ENCODE measurements at regions not wholly inside any gene's neighbourhood (a gene's known extent, or its start where the extent isn't known, plus 50 kb on each side); places are given as distances from the start of the nearest gene placed in this dataset.

DNA sequence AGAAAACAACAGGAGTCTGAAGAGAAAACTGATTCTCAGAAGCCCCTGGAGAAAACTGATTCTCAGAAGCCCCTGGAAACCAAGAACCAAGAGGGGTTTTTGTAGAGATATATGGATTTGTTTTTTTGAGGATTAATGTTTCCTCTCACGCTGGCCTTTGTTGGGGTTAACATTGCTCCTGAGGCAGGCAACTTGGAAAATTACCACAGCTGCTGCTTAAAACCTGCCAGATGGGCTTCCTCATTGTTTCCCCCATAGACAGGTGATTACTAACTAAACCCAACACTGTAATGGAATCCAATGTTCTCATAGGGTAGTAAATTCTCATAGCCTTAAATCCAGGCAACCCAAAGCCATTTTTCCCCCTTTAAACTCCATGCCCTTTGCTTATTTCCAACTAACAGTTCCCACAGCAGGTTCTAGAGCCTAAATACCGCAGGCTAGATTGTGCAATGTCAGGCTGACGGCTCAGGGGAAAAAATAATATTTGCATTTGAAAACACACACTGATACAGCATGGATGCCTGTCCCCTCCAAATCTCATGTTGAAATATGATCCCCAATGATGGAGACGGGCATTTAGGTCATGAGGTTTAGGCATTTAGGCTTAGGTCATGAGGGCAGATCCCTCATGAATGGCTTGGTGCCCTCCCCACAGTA is 272.3 kb upstream of the PKDCC start:
- DNase-seq (ENCODE audit: low read depth in 2 of 2), result no peak

DNA sequence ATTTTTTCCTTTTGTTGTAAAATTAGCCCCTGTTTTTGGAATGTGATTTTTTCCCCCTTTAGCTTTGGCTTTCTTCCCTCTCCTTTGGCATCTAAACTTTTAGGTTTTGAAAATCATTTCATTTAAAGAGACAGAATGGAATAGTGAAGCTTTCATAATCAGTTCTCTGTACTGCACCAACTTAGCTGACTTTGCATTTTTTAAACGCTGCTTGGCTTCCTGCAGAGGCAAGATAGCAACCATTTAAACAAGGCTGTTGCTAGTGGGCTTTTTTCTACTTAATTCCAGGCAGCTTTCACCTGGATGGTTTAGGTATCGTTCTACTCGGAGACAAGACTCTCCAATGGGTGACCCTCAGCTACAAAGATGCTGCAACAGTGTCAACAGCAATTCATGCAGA is 267.9 kb upstream of the PKDCC start:
- no peak for DNase-seq (ENCODE audit: low read depth in 2 of 2)

DNA sequence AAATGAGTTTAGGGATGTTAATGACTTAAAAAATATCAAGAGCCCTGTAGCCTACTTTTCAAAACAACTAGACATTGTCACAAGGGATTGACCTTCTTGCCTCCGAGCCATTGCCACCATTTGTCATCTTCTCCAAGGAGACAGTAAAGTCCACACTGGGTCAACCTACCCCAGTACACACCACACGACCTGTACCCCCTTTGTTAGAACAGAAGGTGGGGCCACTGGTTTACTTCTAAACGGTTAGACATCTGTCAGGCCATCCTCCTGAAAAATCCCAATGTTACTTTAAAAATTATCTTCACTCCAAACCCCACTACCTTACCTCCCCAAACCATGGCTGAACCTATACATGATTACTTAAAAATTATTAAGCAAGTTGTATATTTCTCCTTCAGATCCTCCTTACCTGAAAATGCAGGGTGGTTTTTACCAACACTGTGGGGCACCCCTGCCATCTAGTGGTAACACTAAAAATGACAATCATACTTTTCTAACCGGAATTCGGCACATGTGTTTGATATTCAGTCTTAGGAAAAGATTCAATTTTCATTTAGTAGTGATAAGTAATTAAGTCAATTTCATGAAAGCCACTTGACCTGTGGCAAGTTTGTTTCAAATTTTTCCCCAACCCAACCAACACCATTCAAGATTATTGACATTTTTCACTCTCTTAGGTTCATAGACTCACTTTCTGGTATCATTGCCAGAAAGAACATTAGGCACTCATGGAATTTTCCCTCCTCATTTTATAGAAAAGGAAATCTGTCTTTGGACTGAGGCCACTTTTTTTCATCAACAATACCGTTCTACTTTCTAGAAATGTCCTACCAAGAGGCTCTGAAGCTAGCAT is 265.3 kb upstream of the PKDCC start:
- DNase-seq (ENCODE audit: low read depth in 2 of 2), result no peak

DNA sequence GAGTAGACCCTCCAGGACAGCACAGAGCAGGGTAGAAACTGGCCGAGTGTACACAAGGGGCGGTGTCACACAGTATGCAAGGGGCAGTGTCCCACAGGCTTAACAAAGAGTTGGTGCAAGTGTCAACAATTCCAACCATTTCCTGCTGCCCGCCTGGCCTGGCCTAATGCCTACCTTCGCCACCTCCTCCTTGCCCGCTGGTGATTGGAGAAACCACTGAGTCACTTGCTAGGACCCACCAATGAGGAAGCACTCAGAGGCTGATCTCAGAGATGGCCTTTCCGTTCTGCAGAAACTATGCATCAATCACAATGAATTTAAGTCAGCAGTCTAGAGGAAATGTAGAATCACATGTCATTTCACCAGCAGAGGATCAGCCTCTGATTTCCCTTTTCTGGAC is 263.3 kb upstream of the PKDCC start:
- DNase-seq (ENCODE audit: low read depth in 2 of 2), result no peak

DNA sequence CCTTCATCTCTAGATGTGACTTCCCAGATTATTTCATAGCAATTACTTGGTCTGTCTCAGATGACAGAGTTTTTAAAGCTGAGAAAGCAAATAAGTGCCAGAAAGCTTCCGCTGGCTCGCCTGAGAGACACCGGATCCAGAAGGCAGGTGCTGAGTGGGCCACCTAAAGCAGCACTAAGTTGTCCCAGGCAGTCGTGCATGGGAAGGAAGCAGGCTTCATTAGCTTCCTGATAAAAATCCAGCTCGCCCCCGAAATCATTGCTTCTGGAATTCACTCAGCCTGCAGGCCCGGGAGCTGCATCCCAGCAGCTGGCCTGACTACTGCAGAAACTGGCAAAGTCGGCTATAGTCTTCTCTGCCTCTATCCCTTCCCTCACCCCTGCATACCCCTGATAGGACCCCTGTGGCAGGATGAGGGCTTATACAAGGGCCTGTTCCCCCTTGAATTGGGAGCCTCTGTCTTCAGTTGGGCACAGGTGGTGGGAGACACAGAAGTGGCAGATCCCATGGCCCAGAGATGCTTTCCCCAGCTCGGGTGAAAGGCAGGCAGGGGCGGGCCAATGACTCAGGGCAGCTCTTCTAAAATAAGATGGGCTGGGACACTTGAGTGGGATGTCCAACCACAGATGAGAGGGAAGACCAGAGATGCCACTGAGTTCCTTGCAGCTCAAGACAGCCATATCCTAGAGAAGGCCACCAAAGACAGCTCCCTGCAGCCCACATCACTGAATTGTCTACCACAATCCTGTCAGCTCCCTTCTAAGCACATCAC is 262.4 kb upstream of the PKDCC start:
- DNase-seq (ENCODE audit: low read depth in 2 of 2), result no peak

DNA sequence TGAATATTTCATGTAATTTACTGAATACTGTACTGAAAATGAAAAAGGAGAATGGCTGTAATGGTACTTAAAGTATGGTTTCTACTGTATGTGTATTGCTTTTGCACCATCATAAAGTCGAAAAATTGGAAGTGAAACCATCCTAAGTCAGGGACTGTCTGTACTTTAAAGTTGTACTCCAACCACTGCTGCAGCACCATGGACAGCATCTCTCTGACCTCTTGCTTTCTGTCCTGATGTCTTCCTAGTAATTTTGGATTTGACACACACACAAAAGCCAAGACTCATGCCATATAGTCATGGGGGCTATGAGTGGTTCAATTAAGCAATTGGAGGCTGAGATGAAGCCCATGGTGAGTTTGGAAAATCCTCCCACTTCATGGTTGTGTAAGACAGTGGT is 256.3 kb upstream of the PKDCC start:
- DNase-seq (ENCODE audit: low read depth in 2 of 2), result no peak

DNA sequence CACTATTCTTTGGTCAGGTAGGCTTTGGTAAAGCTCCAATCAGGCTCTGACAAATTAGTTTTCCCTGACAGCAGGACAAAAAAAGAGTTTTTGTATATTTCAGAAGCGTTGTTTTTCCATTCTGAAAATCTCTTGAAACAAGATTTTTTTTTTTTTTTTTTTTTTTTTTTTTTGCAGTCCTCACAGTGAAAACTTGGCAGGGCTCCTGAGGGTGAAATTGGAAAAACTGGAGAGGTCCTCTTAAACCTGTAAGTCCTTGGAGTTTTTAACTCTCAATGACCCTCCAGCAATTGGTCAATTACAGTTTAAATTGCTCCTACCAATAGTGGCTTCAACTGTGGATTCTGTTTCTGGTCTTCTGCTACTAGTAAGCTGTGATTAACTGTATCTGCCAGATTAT is 244.5 kb upstream of the PKDCC start:
- DNase-seq (ENCODE audit: low read depth in 2 of 2), result no peak

DNA sequence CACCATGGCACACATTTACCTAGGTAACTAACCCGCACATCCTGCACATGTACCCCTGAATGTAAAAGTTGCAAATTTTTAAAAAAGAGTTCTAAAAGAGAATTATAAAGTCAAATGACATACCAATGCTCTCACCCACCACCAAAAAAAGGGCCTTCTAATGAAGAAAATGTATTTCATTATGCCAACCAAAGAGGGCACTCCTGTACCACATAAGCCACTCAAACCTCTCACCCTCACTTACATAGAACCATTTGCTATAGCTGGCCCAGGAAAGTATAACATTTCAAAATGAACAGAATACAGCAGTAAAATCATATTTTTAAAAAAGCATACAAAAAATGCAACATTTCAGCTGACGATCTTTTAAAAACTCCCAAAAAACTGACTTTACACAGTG is 241.5 kb upstream of the PKDCC start:
- DNase-seq (ENCODE audit: low read depth in 2 of 2), result no peak

DNA sequence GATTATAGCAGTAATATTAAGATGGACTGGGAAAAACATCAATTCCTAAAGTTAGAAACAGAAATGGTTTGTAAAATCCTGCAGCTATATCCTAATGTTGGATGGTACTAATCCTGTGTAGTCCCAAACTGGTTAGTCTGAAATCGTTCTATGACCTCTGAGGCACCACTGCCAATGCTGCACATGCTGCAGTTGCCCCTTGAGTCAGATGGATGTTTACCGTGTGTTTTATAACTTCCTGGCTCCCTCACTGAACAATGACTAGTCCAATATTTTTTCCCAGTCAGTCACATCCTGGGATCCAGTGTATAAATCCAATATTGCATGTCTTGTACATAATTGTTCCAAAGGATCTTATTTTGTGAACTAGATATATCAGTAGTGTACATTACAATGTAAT is 226.7 kb upstream of the PKDCC start:
- DNase-seq (ENCODE audit: low read depth in 2 of 2), result no peak

DNA sequence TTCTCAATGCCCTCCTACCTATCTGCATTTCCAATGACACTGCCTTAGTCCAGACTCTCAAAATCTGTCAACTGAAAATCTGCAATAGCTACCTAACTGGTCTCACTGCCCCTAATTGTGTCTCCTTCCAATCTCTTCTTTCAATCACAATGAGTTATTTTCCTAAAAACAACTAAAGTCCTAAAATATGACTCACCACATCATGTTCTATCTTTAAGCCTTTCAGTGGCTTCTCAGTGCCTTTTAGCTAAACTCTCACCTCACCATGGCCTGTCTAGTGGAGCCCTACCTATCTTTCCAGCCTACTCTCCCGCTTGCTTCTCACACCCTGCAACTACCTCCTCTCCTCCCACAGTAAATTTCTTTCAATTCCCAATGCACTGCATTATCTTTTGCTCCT is 220.9 kb upstream of the PKDCC start:
- no peak for DNase-seq (ENCODE audit: low read depth in 2 of 2)

DNA sequence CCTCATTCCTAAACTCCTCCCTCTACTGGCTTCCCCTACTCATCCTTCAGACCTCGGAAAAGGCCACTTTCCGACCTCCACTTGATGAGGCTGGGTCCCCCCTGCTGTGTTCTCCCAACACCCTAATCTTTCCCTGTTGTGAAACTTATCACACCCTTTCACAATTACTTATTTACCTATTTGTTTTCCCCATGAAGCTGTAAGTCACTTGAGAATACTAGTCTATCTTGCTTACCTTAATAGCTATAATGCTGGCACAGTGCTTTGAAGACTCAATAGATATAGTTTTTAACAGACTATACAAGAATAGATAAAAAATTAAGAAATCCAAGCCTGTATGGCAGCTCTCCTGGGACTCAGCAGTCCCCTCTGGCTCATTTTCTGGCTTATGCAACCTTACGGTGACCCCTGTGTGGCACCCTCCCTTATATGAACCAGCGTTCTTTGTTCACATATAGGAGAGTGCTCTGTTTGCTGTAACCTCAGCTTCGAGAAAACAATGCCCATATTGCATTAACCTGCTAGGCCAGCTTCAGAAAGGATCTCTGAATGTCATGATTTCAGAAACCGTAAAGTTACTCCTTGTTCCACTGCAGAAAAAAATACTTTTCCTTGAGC is 220.4 kb upstream of the PKDCC start:
- no peak for DNase-seq (ENCODE audit: low read depth in 2 of 2)

DNA sequence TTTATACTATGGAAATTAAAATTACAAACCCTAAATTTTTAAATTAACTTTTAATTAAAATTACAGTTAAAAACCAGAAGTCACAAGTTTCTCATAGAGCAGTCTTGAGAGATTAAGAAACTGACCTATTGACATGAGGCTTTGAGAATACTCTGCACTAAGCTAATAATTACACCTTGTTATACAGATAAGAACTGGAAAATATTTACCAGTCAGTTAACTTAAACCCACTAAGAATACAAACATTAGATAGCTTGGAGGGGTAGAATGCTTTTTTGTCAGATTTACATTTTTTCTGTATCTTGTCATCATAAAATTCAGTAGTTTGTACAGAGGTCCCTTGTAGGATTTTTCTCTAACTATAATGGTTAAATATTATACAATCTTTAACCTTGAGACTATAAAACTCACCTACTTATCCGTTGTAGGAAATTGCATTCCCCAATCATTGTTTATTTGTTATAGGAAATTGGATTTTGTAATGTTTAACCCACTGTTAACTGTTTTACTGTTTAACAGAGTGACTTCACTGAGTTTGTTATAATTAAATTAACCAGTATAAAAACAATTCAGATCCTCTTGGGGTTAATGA is 219.7 kb upstream of the PKDCC start:
- no peak for DNase-seq (ENCODE audit: low read depth in 2 of 2)

DNA sequence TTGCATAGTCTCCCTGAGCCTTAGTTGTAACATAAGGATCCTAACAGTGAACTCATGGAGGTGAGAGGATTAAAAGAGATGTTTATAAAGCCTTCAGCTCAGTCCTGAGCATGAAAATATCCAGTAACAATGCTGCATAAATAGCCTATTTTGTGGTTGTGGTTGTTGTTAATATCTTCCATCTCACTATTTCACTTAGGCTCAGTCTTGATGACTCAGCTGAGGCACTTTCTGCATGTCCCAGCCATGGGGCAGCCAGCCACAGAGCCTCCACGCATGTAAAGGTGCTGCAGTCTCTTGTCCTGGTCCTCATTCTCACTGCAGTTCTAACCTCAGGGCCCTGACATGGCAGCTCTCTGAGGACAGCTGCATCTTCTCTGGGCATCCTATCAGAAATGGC is 218.8 kb upstream of the PKDCC start:
- no peak for DNase-seq (ENCODE audit: low read depth in 2 of 2)

DNA sequence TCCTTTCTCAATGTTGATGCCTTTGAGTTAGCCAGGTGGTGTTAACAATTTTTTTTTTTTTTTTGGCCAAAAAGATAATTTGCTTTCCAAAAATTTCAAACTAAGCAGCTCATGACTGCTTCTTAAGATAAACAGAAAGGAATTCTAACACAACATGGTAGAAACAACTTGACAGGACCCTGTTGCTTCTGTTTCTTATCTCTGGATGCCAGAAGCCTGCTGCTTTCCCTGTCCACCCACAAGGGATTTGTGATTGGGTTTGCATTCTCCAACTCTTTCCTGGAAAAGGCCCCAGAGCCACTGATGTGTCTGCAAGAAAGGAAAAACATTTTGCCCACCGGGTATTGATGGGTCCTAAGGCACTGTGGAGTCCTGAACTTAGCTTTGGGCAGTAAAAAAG is 217.2 kb upstream of the PKDCC start:
- no peak for DNase-seq (ENCODE audit: low read depth in 2 of 2)

DNA sequence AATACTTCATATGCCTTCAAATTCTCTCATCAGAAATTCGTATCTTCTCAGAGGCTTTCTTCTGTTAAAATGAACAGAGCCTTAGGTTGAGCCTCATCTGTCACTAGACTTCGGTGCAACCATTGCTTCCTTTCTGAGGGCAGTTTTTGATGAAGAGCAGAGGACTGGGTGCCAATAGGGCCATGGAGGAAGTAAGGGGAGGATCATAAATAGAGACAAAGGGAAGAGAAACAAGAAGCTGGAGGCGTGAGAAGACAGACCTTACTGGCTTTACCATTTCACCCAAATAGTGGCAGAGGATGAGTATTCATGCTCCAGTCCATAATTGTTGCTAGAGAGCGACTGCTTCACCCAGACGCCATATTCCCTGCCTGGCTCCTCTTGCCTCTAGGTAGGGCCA is 215.6 kb upstream of the PKDCC start:
- no peak for DNase-seq (ENCODE audit: low read depth in 2 of 2)

DNA sequence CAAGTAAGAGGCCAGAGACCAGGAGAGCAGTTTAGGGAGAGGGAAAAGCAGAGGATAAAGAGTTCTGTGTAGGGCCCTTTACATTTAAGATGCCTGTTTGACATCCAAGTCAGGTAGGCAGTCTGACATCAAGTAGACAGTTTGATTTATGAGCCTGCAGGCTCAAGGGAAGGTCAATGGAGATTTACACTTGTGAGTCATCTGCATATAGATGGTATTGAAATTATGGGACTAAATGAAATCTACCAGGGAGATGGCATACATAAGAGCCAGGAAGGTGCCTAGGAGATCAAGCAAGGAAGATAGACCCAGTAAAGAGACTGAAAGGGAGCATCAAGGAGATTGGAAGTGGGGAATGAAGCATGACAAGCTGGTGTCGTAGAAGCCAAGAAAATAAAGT is 212.4 kb upstream of the PKDCC start:
- no peak for DNase-seq (ENCODE audit: low read depth in 2 of 2)

DNA sequence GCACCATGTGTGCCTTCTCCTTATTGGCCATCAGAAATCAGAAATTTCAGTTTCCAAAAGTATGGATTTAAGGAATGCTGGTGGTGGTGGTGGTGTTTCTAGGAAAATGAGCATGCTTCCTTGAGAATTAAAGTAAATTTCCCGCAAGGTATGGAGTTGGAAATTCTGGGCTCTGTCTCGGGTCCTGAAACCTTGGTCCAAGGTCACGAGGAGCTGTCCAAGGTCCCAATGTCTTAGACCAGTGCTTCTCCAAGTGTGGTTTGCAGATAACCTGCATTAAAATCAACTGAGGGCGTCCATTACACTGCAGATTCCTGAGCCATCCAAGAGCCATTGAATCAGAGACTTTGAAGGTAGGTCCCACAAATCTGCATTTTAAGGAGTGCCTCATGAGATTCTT is 210.9 kb upstream of the PKDCC start:
- no peak for DNase-seq (ENCODE audit: low read depth in 2 of 2)

DNA sequence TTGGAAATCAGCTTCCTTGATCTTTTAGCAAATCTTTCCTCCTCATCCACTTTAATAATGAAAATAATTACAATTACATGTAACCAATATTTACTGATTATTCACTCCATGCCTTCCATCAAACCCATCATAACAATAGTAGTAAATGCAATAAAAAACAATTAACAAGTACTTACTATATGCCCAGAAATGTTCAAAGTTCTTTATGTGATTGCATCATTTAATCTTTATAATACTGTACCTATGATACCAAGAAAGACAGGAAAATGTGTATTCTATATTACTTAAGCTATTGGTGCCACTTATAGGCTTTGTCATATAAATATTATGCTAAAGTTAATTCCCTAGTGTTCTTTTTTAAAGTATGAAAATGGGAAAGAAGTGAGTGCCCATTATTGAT is 210.2 kb upstream of the PKDCC start:
- no peak for DNase-seq (ENCODE audit: low read depth in 2 of 2)

DNA sequence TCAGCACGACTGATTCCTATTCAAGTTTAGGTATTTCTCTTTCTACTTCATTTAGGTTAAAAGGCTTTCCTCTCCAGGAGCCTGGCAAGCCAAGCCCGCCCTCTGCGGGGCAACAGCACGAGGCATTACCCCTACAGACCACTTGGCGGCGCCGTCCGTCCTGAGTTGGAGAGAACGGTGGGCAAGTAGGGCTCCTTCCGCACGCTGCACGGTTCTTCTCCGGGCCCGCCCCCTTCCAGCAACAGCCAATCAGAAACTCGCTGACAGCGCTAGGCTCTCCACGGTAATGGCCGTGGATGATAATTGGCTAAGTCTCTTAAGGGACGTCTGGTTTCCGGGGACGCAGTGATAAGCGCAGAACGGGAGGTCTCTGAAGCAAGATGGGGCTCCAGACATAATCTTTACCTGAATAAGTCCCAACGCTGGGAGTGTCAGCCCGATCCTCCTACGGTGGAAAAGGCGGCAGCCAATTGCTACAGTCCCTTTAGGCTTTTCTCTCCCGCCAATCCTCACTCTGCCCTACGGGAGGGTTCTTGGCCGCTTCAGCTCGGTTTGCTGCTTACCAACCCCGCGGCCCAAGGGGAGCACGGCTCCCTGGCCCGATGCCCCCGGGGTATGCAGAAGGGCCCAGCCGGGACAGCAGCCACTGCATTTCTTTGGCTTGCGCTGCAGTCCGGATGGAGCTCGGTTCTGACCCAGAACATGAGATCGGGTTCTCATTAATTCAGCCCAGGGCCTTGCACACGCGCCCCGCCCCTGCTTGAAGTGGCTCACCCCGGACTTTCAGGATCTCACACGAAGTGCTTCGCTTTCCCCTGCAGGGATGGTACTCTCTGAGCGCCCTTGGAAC is 206.9 kb upstream of the PKDCC start:
- peak; percentile 92 to 93 for DNase-seq (ENCODE audit: low read depth in 2 of 2)

DNA sequence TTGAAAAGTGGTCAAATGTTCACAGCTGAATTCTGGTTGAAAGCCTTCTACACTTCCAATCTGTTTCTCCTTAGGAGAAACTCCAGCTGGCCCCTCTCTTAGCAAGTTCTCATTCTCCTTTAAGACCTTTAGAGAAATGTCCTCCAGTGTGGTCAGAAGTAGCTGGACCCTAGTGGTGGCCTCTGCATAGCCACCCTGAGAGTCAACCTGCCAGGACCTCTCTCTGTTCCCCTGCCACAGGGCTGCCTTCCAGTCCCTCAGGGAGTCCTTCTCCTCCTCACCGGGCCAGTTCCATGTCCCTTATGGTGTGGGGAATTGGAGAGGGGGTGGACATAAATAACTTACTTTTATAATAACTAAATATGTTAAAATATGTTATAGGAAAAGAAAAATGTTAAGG is 200.9 kb upstream of the PKDCC start:
- DNase-seq (ENCODE audit: low read depth in 2 of 2), result no peak
